GM23248 (cell line): ENCODE measurements at regions not wholly inside any gene's neighbourhood (a gene's known extent, or its start where the extent isn't known, plus 50 kb on each side); places are given as distances from the start of the nearest gene placed in this dataset.

Experiments
- DNase-seq: peaks from one replicate; pipeline ENCODE4 v3.0.0-alpha.2; 2015
- H2AFZ ChIP-seq: fragments of 200-600 bp; sonication (generic); 2 replicates; pipeline ENCODE4 v1.6.1; 2016; ENCODE audit warnings: antibody characterized with exemption
- H3F3A ChIP-seq: fragments of 200-600 bp; sonication (generic); 2 replicates; pipeline ENCODE4 v1.6.1; 2016; ENCODE audit warnings: mild to moderate bottlenecking, antibody characterized with exemption, mixed run types; ENCODE audit not compliant: insufficient read depth
- H3K27ac ChIP-seq: fragments of 200-600 bp; sonication (generic); 2 replicates; pipeline ENCODE4 v1.5.1; 2016; ENCODE audit warnings: mild to moderate bottlenecking
- H3K27me3 ChIP-seq: fragments of 200-600 bp; sonication (generic); replicated peaks from 2 replicates; pipeline ENCODE4 v1.6.1; 2016; ENCODE audit warnings: mild to moderate bottlenecking; ENCODE audit not compliant: insufficient read depth
- H3K36me3 ChIP-seq: fragments of 200-600 bp; sonication (generic); 2 replicates; pipeline ENCODE4 v1.6.1; 2016; ENCODE audit warnings: low read depth, mild to moderate bottlenecking
- H3K4me1 ChIP-seq: fragments of 200-600 bp; sonication (generic); 2 replicates; pipeline ENCODE4 v1.6.1; 2016; ENCODE audit warnings: mild to moderate bottlenecking; ENCODE audit not compliant: insufficient read depth
- H3K4me2 ChIP-seq: fragments of 200-600 bp; sonication (generic); one replicate; pipeline ENCODE4 v1.6.1; 2016; ENCODE audit warnings: mild to moderate bottlenecking; ENCODE audit not compliant: unreplicated experiment
- H3K4me3 ChIP-seq: fragments of 200-600 bp; sonication (generic); 2 replicates; pipeline ENCODE4 v1.5.1; 2016; ENCODE audit warnings: mild to moderate bottlenecking
- H3K79me2 ChIP-seq: fragments of 200-600 bp; sonication (generic); 2 replicates; pipeline ENCODE4 v1.6.1; 2016; ENCODE audit warnings: mild to moderate bottlenecking; ENCODE audit not compliant: insufficient read depth
- H3K9ac ChIP-seq: fragments of 200-600 bp; sonication (generic); 2 replicates; pipeline ENCODE4 v1.6.1; 2016; ENCODE audit warnings: mild to moderate bottlenecking
- H3K9me2 ChIP-seq: fragments of 200-600 bp; sonication (generic); 2 replicates; pipeline ENCODE4 v1.6.1; 2016; ENCODE audit warnings: mixed run types, mild to moderate bottlenecking, moderate library complexity; ENCODE audit not compliant: insufficient read depth
- H3K9me3 ChIP-seq: fragments of 200-600 bp; sonication (generic); one replicate; pipeline ENCODE4 v1.6.1; 2017; ENCODE audit warnings: low read depth
- H4K20me1 ChIP-seq: fragments of 200-600 bp; sonication (generic); 2 replicates; pipeline ENCODE4 v1.6.0; 2016; ENCODE audit not compliant: insufficient read depth
- EZH2 ChIP-seq: fragments of 200-600 bp; sonication (generic); IDR thresholded peaks from 2 replicates; pipeline ENCODE4 v1.6.1; 2018; ENCODE audit warnings: antibody characterized with exemption, mild to moderate bottlenecking; ENCODE audit not compliant: insufficient read depth, poor library complexity, severe bottlenecking
- EZH2phosphoT487 ChIP-seq: fragments of 200-600 bp; sonication (generic); IDR thresholded peaks from 2 replicates; pipeline ENCODE4 v1.6.1; 2018; ENCODE audit warnings: antibody characterized with exemption, moderate library complexity, mild to moderate bottlenecking, low read depth; ENCODE audit not compliant: insufficient read depth
- WGBS, 2 experiments: methylation state at CpG; one replicate each; pipeline ENCODE4 v1.1.6; 2015 to 2017; ENCODE audit warnings: low lambda C conversion rate in 2 of 2, low coverage in 1 of 2; ENCODE audit errors: missing lambda C conversion rate in 2 of 2; 5-methylcytosine and 5-hydroxymethylcytosine counted together
- in situ Hi-C: fragments of 300-500 bp; cut with MboI; formaldehyde crosslinking; loops from 2 replicates; pipeline ENCODE4 v1.15.0; 2020

GRCh38 chr13:22223411-22223810 lies 552.5 kb downstream of the FGF9 start:
- Histone ChIP-seq H3F3A (no peaks in the 10 kb centered on the region), H4K20me1 (no peaks in the 10 kb centered on the region)
- in situ Hi-C loops, result no loop called here

GRCh38 chr13:22226086-22226485 lies 555.2 kb downstream of the FGF9 start:
- Histone ChIP-seq H3K9me3 (no peaks in the 10 kb centered on the region), H3K27me3 (no peaks in the 10 kb centered on the region), H3K9me2 (no peaks in the 10 kb centered on the region), H3K4me3 (no peak overlapping the region), H3K9ac (no peak overlapping the region), H3K79me2 (no peaks in the 10 kb centered on the region), H3F3A (no peaks in the 10 kb centered on the region), H3K4me1 (no peaks in the 10 kb centered on the region), H3K27ac (no peak overlapping the region), H2AFZ (no peak overlapping the region), H3K36me3 (no peaks in the 10 kb centered on the region), H4K20me1 (no peaks in the 10 kb centered on the region), H3K4me2 (no peak overlapping the region)
- no peak for DNase-seq
- no peak for TF ChIP-seq EZH2
- TF ChIP-seq EZH2phosphoT487, result no peak
- 17 to 25% methylated on average over 4 of the region's 4 CpGs for WGBS, 2 experiments
- in situ Hi-C loops, result no loop called here

More at GRCh38 chr13:22223411-22223810, 552.5 kb downstream of the FGF9 start:
- no peaks in the 10 kb centered on the region for H3K4me1 ChIP-seq
- H3K27me3 ChIP-seq, result no peaks in the 10 kb centered on the region; the same call in 1 of the 2 replicates
- no peak overlapping the region for H2AFZ ChIP-seq
- H3K4me3 ChIP-seq, result no peak overlapping the region
- WGBS, 2 experiments, result 23% methylated on average over 8 of the region's 8 CpGs
- TF ChIP-seq EZH2 (no peak), EZH2phosphoT487 (no peak)
- no peak overlapping the region for H3K4me2 ChIP-seq
- no peak overlapping the region for H3K27ac ChIP-seq
- no peak for DNase-seq
- H3K9ac ChIP-seq, result no peak overlapping the region
- H3K9me2 ChIP-seq, result no peaks in the 10 kb centered on the region
- no peaks in the 10 kb centered on the region for H3K79me2 ChIP-seq
- H3K9me3 ChIP-seq, result no peaks in the 10 kb centered on the region
- H3K36me3 ChIP-seq, result no peaks in the 10 kb centered on the region

DNA sequence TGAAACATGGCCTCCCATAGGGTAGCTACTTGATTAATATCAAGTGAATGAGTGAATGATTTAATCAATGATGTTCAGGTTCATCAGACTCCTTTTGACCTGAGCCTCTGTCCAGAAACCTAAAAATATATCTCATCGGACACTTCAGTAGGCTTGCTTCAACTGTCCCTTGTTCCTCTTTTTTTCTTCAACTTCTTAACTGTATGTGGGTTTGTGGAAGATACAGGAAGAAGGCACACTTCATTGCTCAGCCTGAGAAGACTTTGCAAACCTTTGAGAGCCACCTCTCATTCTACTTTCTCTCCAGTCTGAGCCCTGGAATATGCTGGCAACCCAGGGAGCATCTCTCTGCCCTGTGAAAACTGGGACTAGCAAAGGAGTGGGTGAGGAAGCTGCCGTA lies 557.0 kb downstream of the FGF9 start:
- H3K4me1 ChIP-seq, result no peaks in the 10 kb centered on the region

GRCh38 chr13:22229916-22230315 lies 559.0 kb downstream of the FGF9 start:
- H3F3A ChIP-seq, result no peaks in the 10 kb centered on the region
- 28 to 32% methylated on average over 5 of the region's 5 CpGs for WGBS, 2 experiments
- no peak for DNase-seq
- no peaks in the 10 kb centered on the region for H3K4me1 ChIP-seq
- H3K4me2 ChIP-seq, result no peak overlapping the region
- H3K4me3 ChIP-seq, result no peak overlapping the region
- no peak overlapping the region for H3K27ac ChIP-seq
- in situ Hi-C loops, result no loop called here
- no peak overlapping the region for H3K9ac ChIP-seq
- H3K36me3 ChIP-seq, result no peaks in the 10 kb centered on the region
- TF ChIP-seq EZH2phosphoT487 (no peak), EZH2 (no peak)
- H3K27me3 ChIP-seq, result no peaks in the 10 kb centered on the region
- no peaks in the 10 kb centered on the region for H3K9me2 ChIP-seq
- no peaks in the 10 kb centered on the region for H4K20me1 ChIP-seq
- H2AFZ ChIP-seq, result no peak overlapping the region
- no peaks in the 10 kb centered on the region for H3K9me3 ChIP-seq
- no peaks in the 10 kb centered on the region for H3K79me2 ChIP-seq

More for the DNA sequence above, 557.0 kb downstream of the FGF9 start:
- Histone ChIP-seq H3K4me2 (no peak overlapping the region), H3K9ac (no peak overlapping the region), H3K9me3 (no peaks in the 10 kb centered on the region), H3K27ac (no peak overlapping the region), H4K20me1 (no peaks in the 10 kb centered on the region), H2AFZ (no peak overlapping the region), H3K79me2 (no peaks in the 10 kb centered on the region), H3K36me3 (no peaks in the 10 kb centered on the region), H3F3A (no peaks in the 10 kb centered on the region), H3K27me3 (no peaks in the 10 kb centered on the region), H3K9me2 (no peaks in the 10 kb centered on the region), H3K4me3 (no peak overlapping the region)
- WGBS, 2 experiments, result 50 to 71% methylated on average over 2 of the region's 2 CpGs
- no peak for DNase-seq
- TF ChIP-seq EZH2phosphoT487, result no peak
- no peak for TF ChIP-seq EZH2
- in situ Hi-C loops, result no loop called here

DNA sequence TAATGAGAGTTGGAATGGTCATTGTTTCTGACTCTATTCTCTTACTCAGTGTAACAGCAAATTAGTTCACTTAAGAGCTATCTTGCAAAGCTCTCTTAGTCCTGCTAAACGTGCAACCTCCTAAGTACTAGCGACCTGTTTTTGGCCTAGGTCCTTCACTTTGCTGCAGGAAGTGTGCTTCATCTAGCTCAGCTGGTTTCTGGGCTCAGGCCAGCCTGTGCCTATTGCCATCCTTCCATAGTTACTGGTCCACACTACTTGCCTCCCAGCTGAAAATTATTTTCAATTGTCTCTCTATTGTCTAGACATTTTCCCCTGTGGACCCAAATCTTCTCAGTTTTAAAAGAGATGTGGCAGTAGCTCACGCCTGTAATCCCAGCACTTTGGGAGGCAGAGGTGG lies 561.3 kb downstream of the FGF9 start:
- Histone ChIP-seq H3K9me2 (no peaks in the 10 kb centered on the region), H3K36me3 (no peaks in the 10 kb centered on the region), H4K20me1 (no peaks in the 10 kb centered on the region), H3K27ac (no peak overlapping the region), H3K4me2 (no peak overlapping the region), H3F3A (no peaks in the 10 kb centered on the region), H3K9me3 (no peaks in the 10 kb centered on the region), H3K79me2 (no peaks in the 10 kb centered on the region), H3K9ac (no peak overlapping the region), H3K4me3 (no peak overlapping the region), H3K4me1 (no peaks in the 10 kb centered on the region), H2AFZ (no peak overlapping the region), H3K27me3 (no peaks in the 10 kb centered on the region)
- no peak for DNase-seq
- in situ Hi-C loops, result no loop called here
- 30 to 36% methylated on average over 3 of the region's 3 CpGs for WGBS, 2 experiments
- TF ChIP-seq EZH2phosphoT487 (no peak), EZH2 (no peak)
